Esophagus squamous epithelium (tissue), 5 donors: ENCODE measurements at regions not wholly inside any gene's neighbourhood (a gene's known extent, or its start where the extent isn't known, plus 50 kb on each side); places are given as distances from the start of the nearest gene placed in this dataset.

Experiments used
- DNase-seq: peaks from one replicate; lab custom pipeline; 2025; lab: John Stamatoyannopoulos, UW
- H3K27ac ChIP-seq, 4 donors: fragments of 200-600 bp; sonication (generic); one replicate each; pipeline ENCODE4 v1.5.1; 2016 to 2019; ENCODE audit warnings: mild to moderate bottlenecking in 1 of 4
- H3K27me3 ChIP-seq, 4 donors: fragments of 200-600 bp; sonication (generic); 1 replicate in 3 of 4; 2 replicates in 1 of 4; pipeline versions ENCODE4 v1.5.1 to v1.6.0; 2017 to 2021; ENCODE audit warnings: antibody characterized with exemption in 1 of 4
- H3K36me3 ChIP-seq, 3 donors: fragments of 200-600 bp; sonication (generic); one replicate each; pipeline ENCODE4 v1.5.1; 2016 to 2019
- H3K4me1 ChIP-seq, 3 donors: fragments of 200-600 bp; sonication (generic); one replicate each; pipeline ENCODE4 v1.5.1; 2017 to 2019
- H3K4me3 ChIP-seq, 4 donors: fragments of 200-600 bp; sonication (generic); 1 replicate in 3 of 4; 2 replicates in 1 of 4; pipeline ENCODE4 v1.5.1; 2016 to 2019; ENCODE audit warnings: mild to moderate bottlenecking in 2 of 4, moderate library complexity in 1 of 4
- H3K9me3 ChIP-seq, 3 donors: fragments of 200-600 bp; sonication (generic); one replicate each; pipeline ENCODE4 v1.5.1; 2016 to 2019
- POLR2A ChIP-seq, 4 donors: fragments of 450-650 bp; IDR thresholded peaks; one replicate each; pipeline ENCODE4 v1.6.1; 2017; ENCODE audit warnings: antibody characterized with exemption in 4 of 4, mild to moderate bottlenecking in 4 of 4, moderate library complexity in 3 of 4
- WGBS, 2 donors: methylation state at CpG; one replicate each; pipeline ENCODE4 v1.1.5; 2018; 5-methylcytosine and 5-hydroxymethylcytosine counted together
- intact Hi-C: fragments of 100-400 bp; cut with DNase I; formaldehyde crosslinking; loops from one replicate; pipeline ENCODE4 v1.15.0; 2022
- TF ChIP-seq, protein P1 (sequence below), 6 experiments: fragments of 450-650 bp in 4 of 6; fragments of 200-600 bp in 2 of 6; sonication (generic) in 2 of 6; IDR thresholded peaks; one replicate each; pipeline ENCODE4 v1.5.1; 2016 to 2019; ENCODE audit warnings: antibody characterized with exemption in 6 of 6, mild to moderate bottlenecking in 4 of 6, moderate library complexity in 4 of 6
- donor health status: DM: yes; HTN: yes; CAD: no.

DNA sequence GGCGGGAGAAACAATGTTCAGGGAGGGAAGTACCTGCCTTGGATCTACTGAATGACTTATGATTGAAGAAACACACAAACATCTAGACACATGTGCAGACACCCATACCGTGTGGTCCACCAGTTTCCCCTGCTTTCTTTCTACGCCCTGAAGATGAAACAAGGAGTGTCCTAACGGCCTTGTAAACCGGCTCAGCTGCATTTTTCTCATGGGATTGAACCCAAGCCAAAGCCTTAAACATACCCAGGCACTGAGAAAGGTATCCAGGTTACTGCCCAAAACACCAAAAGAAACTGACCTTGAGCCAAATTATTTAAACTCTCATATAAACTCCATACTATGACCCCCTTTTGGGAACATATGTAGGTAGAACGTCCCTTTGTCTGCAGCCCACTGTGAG lies 630.0 kb upstream of the RGS18 start:
- TF ChIP-seq, protein P1, sequence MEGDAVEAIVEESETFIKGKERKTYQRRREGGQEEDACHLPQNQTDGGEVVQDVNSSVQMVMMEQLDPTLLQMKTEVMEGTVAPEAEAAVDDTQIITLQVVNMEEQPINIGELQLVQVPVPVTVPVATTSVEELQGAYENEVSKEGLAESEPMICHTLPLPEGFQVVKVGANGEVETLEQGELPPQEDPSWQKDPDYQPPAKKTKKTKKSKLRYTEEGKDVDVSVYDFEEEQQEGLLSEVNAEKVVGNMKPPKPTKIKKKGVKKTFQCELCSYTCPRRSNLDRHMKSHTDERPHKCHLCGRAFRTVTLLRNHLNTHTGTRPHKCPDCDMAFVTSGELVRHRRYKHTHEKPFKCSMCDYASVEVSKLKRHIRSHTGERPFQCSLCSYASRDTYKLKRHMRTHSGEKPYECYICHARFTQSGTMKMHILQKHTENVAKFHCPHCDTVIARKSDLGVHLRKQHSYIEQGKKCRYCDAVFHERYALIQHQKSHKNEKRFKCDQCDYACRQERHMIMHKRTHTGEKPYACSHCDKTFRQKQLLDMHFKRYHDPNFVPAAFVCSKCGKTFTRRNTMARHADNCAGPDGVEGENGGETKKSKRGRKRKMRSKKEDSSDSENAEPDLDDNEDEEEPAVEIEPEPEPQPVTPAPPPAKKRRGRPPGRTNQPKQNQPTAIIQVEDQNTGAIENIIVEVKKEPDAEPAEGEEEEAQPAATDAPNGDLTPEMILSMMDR (IDR thresholded peaks at IDR 0.05), result no peak
- TF ChIP-seq POLR2A (IDR thresholded peaks at IDR 0.05), result no peak
- H3K4me3 ChIP-seq, result no peak overlapping the region
- H3K36me3 ChIP-seq, result no peaks in the 10 kb centered on the region
- 33 to 50% methylated on average over 6 of the region's 6 CpGs for WGBS, 2 donors
- no peaks in the 10 kb centered on the region for H3K27me3 ChIP-seq
- no peak for DNase-seq
- intact Hi-C loops, result no loop called here
- no peaks in the 10 kb centered on the region for H3K4me1 ChIP-seq
- no peak overlapping the region for H3K27ac ChIP-seq
- H3K9me3 ChIP-seq, result no peaks in the 10 kb centered on the region

DNA sequence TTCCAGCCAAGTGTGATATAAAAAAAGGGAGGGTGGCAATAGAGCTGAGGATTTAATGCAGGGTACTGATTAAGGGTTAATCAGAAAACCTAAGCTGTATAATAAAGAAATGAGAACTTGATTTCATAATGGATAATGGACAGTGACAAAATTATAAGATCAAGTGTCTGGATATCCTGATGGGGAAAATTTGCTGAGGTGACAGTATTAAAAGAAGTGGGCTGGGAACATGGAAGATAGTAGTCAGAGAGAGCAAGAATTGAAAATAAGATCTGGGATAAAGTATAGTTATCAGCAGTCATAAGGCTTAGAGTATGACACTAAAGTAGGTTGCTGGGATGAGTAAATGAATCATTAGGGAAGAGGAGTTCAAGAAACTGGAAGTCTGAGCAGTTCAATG lies 627.3 kb upstream of the RGS18 start:
- H3K9me3 ChIP-seq, result no peaks in the 10 kb centered on the region
- intact Hi-C loops, result no loop called here
- TF ChIP-seq POLR2A (IDR thresholded peaks at IDR 0.05), result no peak
- TF ChIP-seq, protein P1 (IDR thresholded peaks at IDR 0.05), result no peak

DNA sequence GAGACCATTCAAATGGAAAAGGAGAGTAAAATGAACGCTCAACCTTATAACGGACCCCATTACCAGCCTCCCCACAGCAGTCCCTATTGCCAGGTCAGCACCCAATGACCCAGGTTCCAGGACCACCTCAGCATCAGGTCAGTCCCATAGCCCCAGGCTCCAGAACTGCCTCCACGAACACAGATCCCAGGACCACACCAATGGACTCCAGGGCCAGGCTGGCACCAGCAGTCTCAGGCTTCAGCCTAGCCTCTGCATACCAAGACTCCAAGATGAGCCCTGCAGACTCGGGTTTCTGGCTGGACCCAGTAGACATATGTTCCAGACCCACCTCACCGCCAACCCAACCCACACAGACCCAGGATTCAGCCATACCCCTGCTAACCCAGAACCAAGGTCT lies 625.0 kb upstream of the RGS18 start:
- Histone ChIP-seq H3K27ac (no peak overlapping the region), H3K36me3 (no peaks in the 10 kb centered on the region), H3K27me3 (no peaks in the 10 kb centered on the region), H3K9me3 (no peaks in the 10 kb centered on the region), H3K4me1 (no peaks in the 10 kb centered on the region), H3K4me3 (no peak overlapping the region)
- no peak for TF ChIP-seq POLR2A (IDR thresholded peaks at IDR 0.05)
- TF ChIP-seq, protein P1 (IDR thresholded peaks at IDR 0.05), result no peak
- 72 to 100% methylated on average over 2 to 3 of the region's 5 CpGs for WGBS, 2 donors
- intact Hi-C loops, result no loop called here
- DNase-seq, result no peak

More for the DNA sequence above, 627.3 kb upstream of the RGS18 start:
- Histone ChIP-seq H3K4me1 (no peaks in the 10 kb centered on the region), H3K27me3 (no peaks in the 10 kb centered on the region), H3K36me3 (no peaks in the 10 kb centered on the region), H3K4me3 (no peak overlapping the region), H3K27ac (no peak overlapping the region)
- no peak for DNase-seq

DNA sequence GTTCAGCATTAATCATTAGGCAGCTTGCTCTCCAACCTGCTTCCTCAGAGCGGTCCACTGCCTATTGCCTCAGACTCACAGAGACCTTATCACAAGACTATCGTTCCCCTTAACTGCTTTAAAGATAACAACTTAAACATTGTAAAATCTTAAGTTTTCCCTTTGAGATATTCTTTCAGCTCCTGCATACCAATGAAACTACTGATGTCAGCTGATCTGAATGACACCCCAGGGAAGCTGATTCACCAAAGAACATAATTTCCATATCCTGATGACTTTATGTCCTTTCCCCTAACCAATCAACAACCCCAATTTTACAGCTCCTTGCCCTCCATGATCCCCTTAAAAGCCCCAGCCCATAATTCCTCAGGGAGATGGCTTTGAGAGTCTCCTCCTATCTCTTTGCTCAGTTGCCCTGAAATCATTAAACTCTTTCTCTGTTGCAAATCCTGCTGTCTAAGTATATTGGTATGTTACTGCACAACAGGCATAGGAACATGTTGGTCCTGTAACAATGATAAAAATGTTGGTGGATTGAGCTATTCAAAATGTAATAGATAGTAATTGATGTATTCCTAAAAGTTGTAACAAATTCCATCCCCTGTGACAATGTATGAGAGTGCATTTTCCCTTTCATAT lies 621.4 kb upstream of the RGS18 start:
- no peak for DNase-seq
- no peak overlapping the region for H3K4me3 ChIP-seq
- no peaks in the 10 kb centered on the region for H3K36me3 ChIP-seq
- H3K9me3 ChIP-seq, result no peaks in the 10 kb centered on the region
- intact Hi-C loops, result no loop called here
- H3K27ac ChIP-seq, result no peak overlapping the region
- 75 to 82% methylated on average over 2 of the region's 2 CpGs for WGBS, 2 donors
- no peak for TF ChIP-seq POLR2A (IDR thresholded peaks at IDR 0.05)
- TF ChIP-seq, protein P1 (IDR thresholded peaks at IDR 0.05), result no peak
- no peaks in the 10 kb centered on the region for H3K27me3 ChIP-seq
- no peaks in the 10 kb centered on the region for H3K4me1 ChIP-seq

DNA sequence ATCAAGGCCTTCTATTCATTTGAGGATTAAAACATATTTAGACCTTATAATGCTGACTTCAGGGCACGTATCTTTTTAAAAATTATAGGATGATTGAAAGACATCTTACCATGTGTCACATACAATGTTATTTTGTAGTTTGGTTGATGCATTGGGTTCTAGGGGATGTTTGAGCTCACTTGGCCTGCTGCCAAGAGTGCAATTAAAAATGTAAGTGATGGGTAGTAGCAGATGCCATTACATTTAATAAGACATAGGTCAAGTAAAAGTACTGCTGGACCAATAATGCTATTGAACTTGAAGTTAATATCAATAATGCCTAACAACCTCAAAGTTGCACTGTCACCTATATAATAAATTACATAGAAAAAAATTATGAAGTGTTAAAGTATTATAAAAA lies 616.5 kb upstream of the RGS18 start:
- no peaks in the 10 kb centered on the region for H3K36me3 ChIP-seq
- intact Hi-C loops, result no loop called here
- H3K4me1 ChIP-seq, result no peaks in the 10 kb centered on the region
- H3K27me3 ChIP-seq, result no peaks in the 10 kb centered on the region
- no peak overlapping the region for H3K27ac ChIP-seq
- no peaks in the 10 kb centered on the region for H3K9me3 ChIP-seq
- WGBS, 2 donors, result 60 to 67% methylated on average over 1 of the region's 1 CpG
- TF ChIP-seq, protein P1 (IDR thresholded peaks at IDR 0.05), result no peak
- no peak for TF ChIP-seq POLR2A (IDR thresholded peaks at IDR 0.05)
- no peak overlapping the region for H3K4me3 ChIP-seq
- DNase-seq, result no peak
